ENCODE measurements at regions not wholly inside any gene's neighbourhood (a gene's known extent, or its start where the extent isn't known, plus 50 kb on each side); places are given as distances from the start of the nearest gene placed in this dataset.
A peak's percentile ranks its signal among the peaks of the same experiment; 100 is the strongest.

- no peak for DNase-seq
These were observed 231.2 kb upstream of the SGCD start for GRCh38 chr5:156095709-156096241.

DNA sequence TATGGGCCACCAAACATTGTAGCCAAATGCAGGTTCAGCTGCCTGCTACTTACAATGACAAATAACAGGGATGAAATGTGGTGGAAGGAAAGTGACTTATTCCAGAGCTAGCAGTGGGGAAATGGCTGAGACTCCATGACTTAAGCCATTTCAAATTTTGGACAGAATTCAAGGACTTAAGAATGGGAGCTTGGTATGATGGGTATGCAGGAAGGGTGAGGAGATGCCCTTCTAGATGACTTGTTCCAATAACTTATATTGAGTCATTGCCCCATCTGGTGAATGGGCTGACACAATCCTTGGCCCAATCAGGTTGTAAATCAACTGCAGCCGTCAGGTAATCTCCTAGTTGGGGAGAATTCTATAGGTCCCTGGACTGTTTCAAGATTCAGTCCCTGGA lies 230.7 kb upstream of the SGCD start:
- no peak for DNase-seq

DNA sequence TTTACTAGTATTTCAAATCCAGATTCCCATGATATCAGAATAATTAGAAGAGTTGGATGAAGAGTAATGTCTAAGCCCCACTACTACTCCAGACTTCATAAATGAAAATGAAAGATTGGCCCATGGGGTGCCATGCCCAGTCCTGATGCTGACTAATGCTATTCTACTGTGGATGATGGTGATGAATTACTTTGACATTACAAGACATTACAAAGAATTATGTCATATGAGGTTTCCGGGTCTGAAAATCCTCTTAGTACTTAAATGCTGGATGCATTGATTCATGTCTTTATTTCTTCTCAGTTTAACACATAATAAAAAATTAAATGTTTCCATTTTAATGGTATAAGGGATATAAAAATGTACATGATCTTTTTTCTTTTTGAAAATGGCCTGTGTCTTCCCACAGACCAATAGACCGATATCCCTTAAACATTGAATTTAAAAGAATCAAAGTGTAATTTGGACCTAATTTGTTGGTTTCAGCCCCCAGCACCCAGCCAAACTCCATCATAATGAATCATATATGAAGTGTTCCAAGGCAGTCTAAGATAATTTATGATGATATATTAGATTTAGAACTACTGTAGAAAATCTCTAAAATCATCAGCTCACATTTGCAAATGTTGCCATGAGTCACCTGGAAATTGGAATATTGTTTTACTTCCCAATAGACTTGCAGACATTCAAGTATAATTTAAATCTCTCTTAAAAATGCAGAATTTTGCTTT lies 223.6 kb upstream of the SGCD start:
- DNase-seq = no peak

DNA sequence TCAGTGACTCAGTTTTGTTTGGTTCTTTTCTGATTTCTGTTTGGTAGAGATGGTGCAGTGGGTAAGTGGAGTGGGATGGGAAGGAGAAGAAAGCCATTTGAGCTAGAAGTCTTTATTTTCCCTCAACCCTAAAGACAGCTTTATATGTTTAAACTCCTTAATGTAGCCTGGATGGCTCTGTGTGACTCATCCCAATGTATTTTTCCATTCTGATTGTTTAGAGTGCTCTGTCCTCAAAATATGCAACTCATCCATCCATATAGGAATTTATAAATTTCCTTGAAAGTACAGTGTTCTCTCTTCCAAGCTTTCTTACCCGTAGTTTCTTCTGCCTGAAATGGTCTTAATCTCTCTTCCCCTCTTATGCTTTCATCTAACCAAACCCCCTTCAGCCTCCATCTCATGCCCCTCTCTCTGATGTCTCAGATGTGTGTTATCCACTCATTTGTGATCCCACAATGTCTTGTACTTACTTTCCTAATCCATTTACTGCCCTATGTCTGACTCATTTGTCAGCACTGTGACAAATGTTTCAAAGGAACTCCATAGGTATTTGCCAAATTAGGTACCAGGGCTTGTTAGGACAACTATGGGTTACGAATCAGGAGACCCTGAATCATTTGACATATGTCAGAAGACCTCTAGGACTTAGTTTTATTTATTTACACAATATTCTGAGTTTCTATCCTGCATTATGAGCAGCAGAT lies 217.5 kb upstream of the SGCD start:
- no peak for DNase-seq

DNA sequence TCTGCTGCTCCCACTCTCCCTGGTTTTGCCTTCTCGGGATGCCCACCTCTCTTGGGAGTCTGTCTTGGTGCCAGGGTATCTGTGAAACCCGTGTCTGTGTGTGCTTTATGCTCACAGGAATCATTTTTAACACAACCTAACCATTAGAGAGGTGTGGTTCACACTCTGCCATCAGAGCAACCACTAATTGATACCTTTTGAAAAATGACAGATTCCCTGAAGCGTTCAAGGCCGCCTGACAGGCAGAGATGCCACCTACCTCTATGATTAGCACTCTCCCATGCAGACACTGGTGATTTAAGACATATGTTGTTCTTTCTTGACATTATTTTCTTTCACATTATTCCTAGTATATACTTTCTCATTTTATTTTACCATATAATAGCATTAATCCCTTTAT lies 207.3 kb upstream of the SGCD start:
- no peak for DNase-seq

DNA sequence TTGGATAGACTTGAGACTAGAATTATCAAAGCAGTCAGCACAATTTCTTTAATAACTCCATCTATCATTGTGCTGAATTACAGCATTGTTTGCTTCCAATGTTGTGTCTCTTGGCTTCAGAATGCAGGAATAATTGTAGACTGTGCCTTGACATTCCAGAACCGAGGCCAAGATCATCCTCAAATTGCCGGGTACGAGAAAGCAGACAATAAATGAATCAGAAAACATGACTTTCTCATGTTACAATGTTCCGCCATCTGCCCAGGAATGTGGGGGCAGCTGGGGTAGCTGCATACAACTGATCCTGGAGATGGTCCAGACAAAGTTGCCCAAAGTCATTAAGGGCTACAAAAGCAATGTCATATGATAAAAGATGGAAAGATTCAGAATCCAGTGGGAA lies 206.2 kb upstream of the SGCD start:
- no peak for DNase-seq

GRCh38 chr5:156121234-156121633 lies 205.7 kb upstream of the SGCD start:
- no peak for DNase-seq

GRCh38 chr5:156121882-156122281 lies 205.1 kb upstream of the SGCD start:
- no peak for DNase-seq

DNA sequence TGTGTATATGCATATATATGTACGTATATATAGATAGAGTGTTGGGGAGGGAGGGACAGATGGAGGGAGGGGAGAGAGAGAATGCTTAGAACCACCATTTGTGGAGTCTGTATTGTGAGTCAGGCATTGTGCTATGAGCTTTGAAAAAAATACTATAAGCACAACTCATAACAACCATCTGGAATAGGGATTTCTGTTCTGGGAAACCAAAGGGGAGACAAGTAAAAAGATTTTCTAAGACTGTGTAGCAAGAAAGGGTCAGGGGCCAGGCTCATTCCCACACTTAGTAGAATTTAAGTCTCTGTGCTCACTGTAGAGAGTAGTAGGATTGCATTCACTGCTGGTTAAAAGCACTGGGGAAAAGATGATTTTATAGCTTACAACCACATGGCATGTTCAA lies 202.3 kb upstream of the SGCD start:
- DNase-seq = no peak

DNA sequence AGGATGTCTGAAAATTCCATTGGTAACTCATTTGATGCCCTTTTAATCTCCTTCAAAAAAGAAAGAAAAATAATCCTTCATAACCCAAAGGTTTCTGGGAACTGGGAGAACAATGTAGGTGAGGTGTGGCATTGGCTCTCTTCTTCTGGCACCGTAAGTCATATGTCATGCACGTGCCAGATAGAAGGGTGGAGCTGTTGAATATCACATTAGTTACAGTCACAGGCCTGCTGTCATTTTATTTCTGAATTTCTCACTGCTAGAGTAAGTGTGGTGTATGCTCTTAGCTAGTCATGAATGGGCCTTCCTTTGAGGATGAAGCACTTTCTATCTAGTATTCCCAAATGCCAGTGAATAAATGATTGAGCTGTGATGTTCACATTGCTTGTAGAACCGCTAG lies 201.8 kb upstream of the SGCD start:
- DNase-seq = no peak

DNA sequence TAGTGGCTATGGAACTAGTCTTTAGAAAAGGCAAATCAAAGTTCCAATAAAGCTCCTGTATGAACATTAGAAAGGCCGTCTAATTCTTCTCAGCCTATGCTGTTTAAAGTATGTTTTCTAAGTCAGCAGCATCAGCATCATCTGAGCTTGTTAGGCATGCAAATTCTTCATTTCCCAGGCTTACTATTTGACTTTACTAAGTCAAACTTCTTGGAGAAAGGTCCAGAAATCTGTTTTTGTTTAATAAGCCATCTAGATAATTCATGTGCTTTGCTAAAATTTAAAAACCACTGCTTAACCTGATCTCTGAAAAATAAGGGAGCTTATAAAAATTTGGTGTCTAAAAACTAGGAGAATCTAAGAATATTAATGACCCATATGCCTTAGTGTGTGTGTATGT lies 200.2 kb upstream of the SGCD start:
- no peak for DNase-seq

- DNase-seq = no peak
These were observed 198.9 kb upstream of the SGCD start for GRCh38 chr5:156128026-156128425.

DNA sequence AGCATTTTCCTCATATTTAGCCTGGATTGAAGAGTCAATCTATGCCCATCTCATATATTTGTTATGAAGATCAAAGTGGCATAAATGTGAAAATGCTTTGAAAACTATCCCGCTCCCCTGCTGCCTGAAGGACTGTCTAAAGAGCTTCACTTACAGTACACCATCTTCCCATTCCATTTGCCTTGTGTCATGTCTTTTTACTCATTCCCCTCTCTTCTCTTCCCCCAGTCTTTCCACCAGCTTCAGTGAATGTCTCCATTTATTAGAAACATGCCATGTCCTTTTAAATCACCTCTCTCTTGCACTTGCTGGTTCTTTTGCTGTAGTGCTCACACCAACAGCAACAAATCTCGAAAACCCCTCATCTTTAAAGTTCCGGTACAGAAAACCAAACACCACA lies 192.7 kb upstream of the SGCD start:
- no peak for DNase-seq

DNA sequence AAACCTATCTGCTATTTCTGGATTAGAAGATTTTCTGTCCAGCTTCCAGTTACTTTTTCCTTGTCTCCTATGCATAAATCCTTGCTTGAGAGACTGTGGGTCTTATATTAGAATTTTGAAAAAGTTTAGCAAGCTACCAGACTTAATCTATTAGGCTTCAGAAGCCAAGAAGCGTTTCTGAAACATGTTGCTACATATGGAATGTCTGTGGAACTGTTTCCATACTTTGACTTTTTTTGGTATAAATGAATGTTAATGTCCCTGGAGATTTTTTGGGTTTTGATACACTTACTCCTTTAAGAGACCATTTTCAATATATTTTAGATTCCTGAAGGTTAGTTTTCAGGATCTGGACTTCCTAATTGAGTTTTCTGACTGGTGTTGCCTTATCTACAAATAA lies 191.4 kb upstream of the SGCD start:
- DNase-seq = no peak

DNA sequence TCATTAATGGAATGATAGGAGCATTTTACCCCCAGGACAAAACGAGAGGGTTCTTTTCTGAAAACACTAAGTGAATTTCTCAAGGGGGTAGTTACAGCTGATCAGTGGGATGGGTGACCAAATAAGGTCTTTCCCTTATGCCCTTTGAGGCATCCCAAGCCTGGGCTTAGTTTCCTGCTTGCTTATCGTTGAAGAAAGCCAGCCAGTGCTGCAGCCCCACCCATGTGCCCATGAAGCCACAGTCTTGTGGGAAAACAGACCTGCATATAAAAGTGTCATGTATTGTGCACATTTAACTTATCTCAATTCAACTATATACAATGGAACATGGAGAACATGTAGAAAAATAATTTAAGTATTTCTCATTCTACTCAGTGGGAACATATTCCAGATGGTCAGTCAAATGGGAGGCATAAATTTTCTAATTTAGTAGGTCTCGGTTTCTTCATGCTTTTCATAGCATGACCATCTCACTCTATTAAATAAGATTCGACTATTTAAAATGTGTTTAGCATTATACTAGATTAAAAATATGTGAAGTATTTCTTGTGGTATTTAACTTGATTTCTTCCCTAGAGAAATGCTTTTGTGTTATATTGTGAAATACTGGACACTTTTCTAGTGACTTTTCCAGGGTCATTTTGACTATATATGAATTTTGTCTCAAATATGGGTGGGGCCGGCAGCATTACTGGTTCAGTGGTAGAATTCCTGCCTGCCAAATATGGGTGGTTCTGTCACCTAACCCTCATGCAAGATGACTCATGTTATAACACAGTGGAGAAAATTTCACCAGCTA lies 189.7 kb upstream of the SGCD start:
- DNase-seq = no peak

- no peak for DNase-seq
These were observed 184.1 kb upstream of the SGCD start for GRCh38 chr5:156142867-156143266.

DNA sequence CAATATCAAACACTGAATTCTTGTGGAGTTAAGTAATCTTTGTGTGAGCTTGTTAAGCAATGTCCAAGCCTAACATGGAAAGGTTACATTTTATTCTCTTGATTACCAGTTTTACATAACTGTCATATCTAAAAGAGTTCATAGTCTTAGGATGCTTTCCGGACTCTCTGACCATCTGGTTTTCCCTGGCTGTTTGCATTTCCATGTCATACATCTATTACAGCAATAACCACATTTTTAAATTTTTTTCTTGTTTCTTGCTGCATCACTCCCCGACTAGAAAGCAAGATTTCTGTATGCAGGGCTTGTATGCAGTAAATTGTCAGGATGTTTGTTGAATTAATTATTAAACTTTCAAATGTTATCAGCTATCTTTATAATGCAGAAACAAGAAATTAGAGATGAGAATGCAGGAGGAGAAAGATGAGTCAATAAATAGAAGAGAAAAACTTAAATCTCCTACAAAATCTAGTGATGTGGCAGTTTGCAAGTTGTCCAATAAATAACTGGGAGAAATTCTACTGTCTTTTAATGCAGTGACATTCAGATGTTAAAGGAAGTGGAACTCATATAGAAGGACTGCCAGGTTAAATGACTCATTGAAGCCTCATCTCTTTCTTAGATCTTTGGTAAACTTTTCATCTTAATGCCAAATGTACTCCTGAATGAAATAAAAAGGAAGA lies 179.6 kb upstream of the SGCD start:
- DNase-seq = no peak

GRCh38 chr5:156147944-156148285 lies 179.0 kb upstream of the SGCD start:
- no peak for DNase-seq

GRCh38 chr5:156148301-156148700 lies 178.7 kb upstream of the SGCD start:
- no peak for DNase-seq

DNA sequence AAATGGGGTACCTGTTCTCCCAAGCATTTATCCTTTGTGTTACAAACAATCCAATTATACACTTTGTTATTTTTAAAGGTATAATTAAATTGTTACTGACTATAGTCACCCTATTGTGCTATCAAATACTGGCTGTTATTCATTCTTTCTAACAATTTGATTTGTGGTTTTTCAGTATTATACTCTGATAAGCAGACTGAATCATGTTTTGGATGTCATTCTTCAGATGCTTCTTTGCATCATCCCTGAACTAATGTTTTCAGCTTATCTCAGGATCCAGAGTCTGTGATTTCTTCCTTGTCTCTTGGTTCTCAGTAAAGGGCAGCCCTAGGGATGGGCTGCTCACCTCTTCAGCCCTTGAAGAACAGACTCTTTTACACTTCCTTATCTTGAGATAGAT lies 177.8 kb upstream of the SGCD start:
- no peak for DNase-seq

GRCh38 chr5:156153602-156154001 lies 173.4 kb upstream of the SGCD start:
- DNase-seq = no peak

GRCh38 chr5:156154757-156155156 lies 172.2 kb upstream of the SGCD start:
- DNase-seq = no peak

DNA sequence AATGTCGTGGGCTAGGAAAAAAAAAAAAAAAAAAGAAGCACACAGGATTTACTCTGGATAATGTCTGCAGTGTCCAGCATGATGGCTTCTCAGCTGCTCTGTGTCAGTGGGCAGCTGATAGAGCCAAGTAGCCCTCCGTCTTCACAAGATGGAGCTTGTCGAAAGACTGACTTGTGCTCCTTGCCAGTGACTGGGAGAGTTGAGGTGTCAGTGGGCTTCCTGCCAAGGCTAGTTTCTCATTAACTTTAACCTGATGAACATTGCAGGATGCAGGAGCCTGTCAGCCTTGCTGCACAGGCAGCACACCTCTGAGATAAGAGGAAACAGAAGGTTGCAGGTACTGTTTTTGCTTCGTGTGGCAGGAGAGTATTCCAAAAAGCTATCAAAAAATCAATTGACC lies 171.4 kb upstream of the SGCD start:
- DNase-seq = peak; percentile 7

All from NCI-H1105 treated with DMSO at 0.1 percent for 48 hours (cell line).